SU-DHL-6 (cell line): ENCODE measurements at regions not wholly inside any gene's neighbourhood (a gene's known extent, or its start where the extent isn't known, plus 50 kb on each side); places are given as distances from the start of the nearest gene placed in this dataset.

Experiments used
- H2AFZ ChIP-seq: fragments of 200-600 bp; sonication (generic); 2 replicates; pipeline ENCODE4 v1.6.1; 2014; ENCODE audit warnings: low read depth, mild to moderate bottlenecking, moderate library complexity, mixed read lengths, antibody characterized with exemption, low read length; ENCODE audit not compliant: severe bottlenecking
- H3F3A ChIP-seq: fragments of 200-600 bp; shearing (Covaris generic); 2 replicates; pipeline ENCODE4 v1.6.0; 2016; ENCODE audit warnings: antibody characterized with exemption, mild to moderate bottlenecking; ENCODE audit not compliant: insufficient read depth
- H3K27ac ChIP-seq: fragments of 200-600 bp; sonication (generic); 2 replicates; pipeline ENCODE4 v1.5.1; 2016; ENCODE audit warnings: low read depth, mild to moderate bottlenecking, low read length, moderate library complexity, mixed read lengths
- H3K27me3 ChIP-seq: fragments of 200-600 bp; sonication (generic), shearing (Covaris generic); 2 replicates; pipeline ENCODE4 v1.6.0; 2014; ENCODE audit warnings: mild to moderate bottlenecking, low read length
- H3K36me3 ChIP-seq: fragments of 200-600 bp; sonication (generic); 2 replicates; pipeline ENCODE4 v1.6.1; 2014; ENCODE audit warnings: mild to moderate bottlenecking, low read length, mixed read lengths
- H3K4me2 ChIP-seq: fragments of 300-600, 200-600 bp; shearing (Covaris generic), sonication (generic); 2 replicates; pipeline ENCODE4 v1.6.0; 2014; ENCODE audit warnings: low read length, low read depth, mild to moderate bottlenecking; ENCODE audit not compliant: poor library complexity, severe bottlenecking
- H3K4me3 ChIP-seq: fragments of 200-600 bp; sonication (generic); 2 replicates; pipeline ENCODE4 v1.5.1; 2014; ENCODE audit warnings: antibody characterized with exemption, low read length, mild to moderate bottlenecking, mixed read lengths; ENCODE audit not compliant: insufficient read depth, poor library complexity, severe bottlenecking
- H3K79me2 ChIP-seq: fragments of 200-600 bp; sonication (generic); 2 replicates; pipeline ENCODE4 v1.6.1; 2014; ENCODE audit warnings: mild to moderate bottlenecking, low read length, moderate library complexity; ENCODE audit not compliant: insufficient read depth
- H3K9ac ChIP-seq: fragments of 200-600 bp; sonication (generic); 2 replicates; pipeline ENCODE4 v1.7.0; 2014; ENCODE audit warnings: mild to moderate bottlenecking, low read length
- H3K9me2 ChIP-seq: fragments of 200-600 bp; sonication (generic); replicated peaks from 2 replicates; pipeline ENCODE4 v1.6.1; 2014; ENCODE audit warnings: low read length; ENCODE audit not compliant: insufficient read depth
- H3K9me3 ChIP-seq: fragments of 200-600 bp; sonication (generic); 2 replicates; pipeline ENCODE4 v1.6.1; 2014; ENCODE audit warnings: low read length, mixed read lengths; ENCODE audit not compliant: insufficient read depth
- H4K20me1 ChIP-seq: fragments of 200-600 bp; sonication (generic); 2 replicates; pipeline ENCODE4 v1.6.1; 2014; ENCODE audit warnings: low read depth, mild to moderate bottlenecking, antibody characterized with exemption, low read length, moderate library complexity, mixed read lengths
- CTCF ChIP-seq: fragments of 200-600 bp; sonication (generic); IDR thresholded peaks from one replicate; pipeline ENCODE4 v1.5.1; 2017; ENCODE audit warnings: antibody characterized with exemption, mild to moderate bottlenecking, low read length, moderate library complexity; ENCODE audit not compliant: insufficient read depth, poor library complexity, severe bottlenecking
- EZH2phosphoT487 ChIP-seq: fragments of 200-600 bp; sonication (generic), shearing (Covaris generic); conservative IDR thresholded peaks from 2 replicates; pipeline ENCODE4 v1.6.1; 2018; ENCODE audit warnings: mild to moderate bottlenecking, antibody characterized with exemption, low read length, moderate library complexity, mixed read lengths

DNA sequence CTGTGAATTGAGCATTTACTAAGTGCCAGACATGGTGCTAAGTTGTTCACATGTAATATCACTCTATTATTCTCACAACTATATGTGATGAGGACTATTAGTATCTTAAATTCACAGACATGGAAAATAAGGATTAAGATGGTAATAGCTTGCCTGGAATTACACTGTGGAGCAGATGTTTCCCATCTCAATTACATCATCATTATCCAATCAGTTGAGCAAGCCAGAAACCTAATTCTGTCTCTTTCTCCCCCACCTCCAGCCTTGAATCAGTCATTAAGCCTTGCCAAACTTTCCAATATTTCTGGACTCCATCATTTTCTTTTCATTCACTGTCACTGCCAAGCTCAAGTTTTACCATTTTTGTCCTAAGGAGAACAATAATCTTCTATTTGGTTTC, 287.8 kb upstream of the KITLG start:
- H3K79me2 ChIP-seq, result no peaks in the 10 kb centered on the region
- no peaks in the 10 kb centered on the region for H3K9me2 ChIP-seq
- TF ChIP-seq EZH2phosphoT487 (no peak), CTCF (no peak)
- H2AFZ ChIP-seq, result no peak overlapping the region
- no peak overlapping the region for H3K9ac ChIP-seq
- no peak overlapping the region for H3K4me2 ChIP-seq
- no peaks in the 10 kb centered on the region for H3K27me3 ChIP-seq
- H3K9me3 ChIP-seq, result no peaks in the 10 kb centered on the region
- no peaks in the 10 kb centered on the region for H4K20me1 ChIP-seq
- H3K36me3 ChIP-seq, result no peaks in the 10 kb centered on the region
- H3F3A ChIP-seq, result no peaks in the 10 kb centered on the region
- H3K27ac ChIP-seq, result no peak overlapping the region
- no peak overlapping the region for H3K4me3 ChIP-seq

DNA sequence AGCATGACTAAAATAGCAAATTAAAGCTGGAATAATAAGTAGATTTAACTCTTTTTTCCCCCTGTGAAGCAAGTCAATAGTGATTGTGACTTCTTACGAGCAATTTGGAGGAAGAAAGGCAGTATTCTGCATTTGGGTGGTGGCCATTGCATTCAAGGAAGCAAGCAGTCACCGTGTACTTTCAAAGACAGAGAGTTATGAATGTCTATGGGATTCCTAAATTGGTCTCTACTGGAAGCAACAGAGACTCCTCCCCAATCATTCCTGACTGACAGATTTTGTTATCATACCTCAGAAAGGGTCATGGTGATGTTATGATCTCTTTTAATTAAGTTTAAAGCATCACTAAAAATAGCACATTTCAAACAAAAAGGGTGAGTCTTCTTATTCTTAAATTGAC, 287.2 kb upstream of the KITLG start:
- Histone ChIP-seq H3K4me3 (no peak overlapping the region), H3F3A (no peaks in the 10 kb centered on the region), H3K27ac (no peak overlapping the region), H3K9me3 (no peaks in the 10 kb centered on the region), H3K79me2 (no peaks in the 10 kb centered on the region), H4K20me1 (no peaks in the 10 kb centered on the region), H3K9ac (no peak overlapping the region), H3K27me3 (no peaks in the 10 kb centered on the region), H3K4me2 (no peak overlapping the region), H3K9me2 (no peaks in the 10 kb centered on the region), H2AFZ (no peak overlapping the region), H3K36me3 (no peaks in the 10 kb centered on the region)
- TF ChIP-seq EZH2phosphoT487, result no peak

GRCh38 chr12:88866881-88867280, 286.6 kb upstream of the KITLG start:
- Histone ChIP-seq H4K20me1 (no peaks in the 10 kb centered on the region), H3K79me2 (no peaks in the 10 kb centered on the region), H2AFZ (no peak overlapping the region), H3K36me3 (no peaks in the 10 kb centered on the region), H3K27ac (no peak overlapping the region), H3K9ac (no peak overlapping the region), H3K9me3 (no peaks in the 10 kb centered on the region), H3K4me2 (no peak overlapping the region), H3K27me3 (no peaks in the 10 kb centered on the region), H3F3A (no peaks in the 10 kb centered on the region), H3K9me2 (no peaks in the 10 kb centered on the region), H3K4me3 (no peak overlapping the region)
- TF ChIP-seq EZH2phosphoT487, result no peak
- TF ChIP-seq CTCF, result no peak

DNA sequence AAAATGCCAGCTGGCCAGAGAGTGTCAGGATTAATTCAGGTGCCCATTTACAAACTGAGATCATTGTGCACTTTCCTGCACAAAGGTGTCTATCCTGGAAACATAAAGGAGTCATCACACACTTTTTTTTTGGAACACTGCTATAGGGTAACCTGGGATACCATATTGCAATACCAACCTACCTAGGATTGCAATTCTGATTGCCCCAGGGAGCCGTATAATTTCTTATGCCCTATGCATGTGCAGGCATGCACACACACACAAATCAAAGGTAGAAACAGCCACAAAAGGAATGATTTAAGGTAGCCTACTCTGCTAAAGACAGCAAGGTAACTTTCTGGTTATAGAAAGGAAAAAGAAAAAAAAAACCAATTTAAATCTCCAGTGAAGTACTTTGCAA, 285.3 kb upstream of the KITLG start:
- Histone ChIP-seq H3K4me3 (no peak overlapping the region), H3K4me2 (no peak overlapping the region), H3K9me3 (no peaks in the 10 kb centered on the region), H3K9me2 (no peaks in the 10 kb centered on the region), H3K9ac (no peak overlapping the region), H3K27me3 (no peaks in the 10 kb centered on the region), H3K27ac (no peak overlapping the region), H4K20me1 (no peaks in the 10 kb centered on the region), H3K79me2 (no peaks in the 10 kb centered on the region), H2AFZ (no peak overlapping the region), H3F3A (no peaks in the 10 kb centered on the region), H3K36me3 (no peaks in the 10 kb centered on the region)
- no peak for TF ChIP-seq CTCF
- no peak for TF ChIP-seq EZH2phosphoT487
